ENCODE measurements at regions not wholly inside any gene's neighbourhood (a gene's known extent, or its start where the extent isn't known, plus 50 kb on each side); places are given as distances from the start of the nearest gene placed in this dataset.

- TF ChIP-seq CTCF (IDR thresholded peaks at IDR 0.05; ENCODE audit: insufficient read depth, low read length, poor library complexity, severe bottlenecking), result no peak
- TF ChIP-seq EZH2phosphoT487 (conservative IDR thresholded peaks at IDR 0.05; ENCODE audit: low read length), result no peak
Measured at GRCh38 chr22:47818496-47818895, 1056.0 kb downstream of the TBC1D22A start.
